GM21367 (cell line): ENCODE measurements at regions not wholly inside any gene's neighbourhood (a gene's known extent, or its start where the extent isn't known, plus 50 kb on each side); places are given as distances from the start of the nearest gene placed in this dataset.
A peak's percentile ranks its signal among the peaks of the same experiment; 100 is the strongest.

Experiments used
- ATAC-seq: cut with Tn5 transposase; IDR thresholded peaks from one replicate; pipeline ENCODE4 v1.9.1; 2021; ENCODE audit not compliant: unreplicated experiment

DNA sequence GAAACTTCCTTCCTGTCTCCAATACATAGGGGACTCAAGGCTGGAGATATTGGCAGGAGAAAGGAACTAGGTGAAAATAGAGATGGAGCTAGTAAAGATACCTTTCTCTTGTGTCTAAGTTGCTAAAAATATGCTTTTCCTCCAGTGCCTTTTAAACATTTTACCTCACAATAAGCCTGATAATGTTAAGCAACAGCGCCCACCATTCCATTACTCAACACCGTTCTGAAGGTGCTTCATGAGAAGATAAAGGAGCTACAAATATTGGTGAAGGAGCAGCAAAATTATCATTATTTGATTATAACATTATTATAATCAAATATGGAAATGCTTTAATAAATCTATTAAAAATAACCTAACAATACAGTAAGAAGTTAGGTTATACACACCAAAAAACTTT lies 83.6 kb upstream of the BARX2 start:
- no peak for ATAC-seq

DNA sequence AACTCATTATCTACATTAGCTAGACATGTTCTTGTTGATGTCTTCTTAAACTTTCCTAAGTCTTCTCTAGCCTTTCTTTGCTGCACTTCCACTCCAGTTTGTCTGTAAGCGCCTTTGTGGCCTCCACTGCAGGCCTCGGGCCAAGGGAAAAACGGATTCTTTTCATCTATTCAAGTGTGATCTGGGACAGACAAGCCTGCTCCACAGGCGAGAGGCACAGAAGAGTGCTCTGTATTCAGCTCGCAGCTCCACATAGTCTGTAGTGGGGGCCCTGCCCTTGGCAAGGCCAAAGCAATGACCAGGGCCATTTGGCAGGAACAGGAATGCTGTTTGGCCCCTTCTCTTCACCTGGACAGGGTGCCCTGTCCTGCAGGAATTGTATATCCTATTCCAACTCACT lies 84.1 kb upstream of the BARX2 start:
- no peak for ATAC-seq

DNA sequence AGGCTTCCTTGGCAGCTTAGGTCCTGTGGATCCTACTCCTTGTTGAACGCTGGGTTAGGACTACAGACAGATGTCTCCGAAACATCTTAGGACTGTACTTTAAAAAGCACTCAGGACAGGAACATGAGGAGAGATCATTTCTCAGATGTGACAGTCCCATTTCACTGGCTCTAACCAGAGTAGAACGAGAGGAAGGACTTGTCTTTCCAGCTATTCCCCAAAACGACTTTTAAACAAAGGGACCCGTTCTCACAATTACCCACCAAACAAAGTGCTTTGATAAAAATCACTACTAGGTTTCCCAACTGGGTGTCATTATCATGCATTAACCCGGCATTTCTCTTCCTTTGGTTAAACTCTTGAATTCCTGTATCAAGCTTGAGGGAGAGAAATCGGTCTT lies 84.7 kb upstream of the BARX2 start:
- ATAC-seq, result no peak

DNA sequence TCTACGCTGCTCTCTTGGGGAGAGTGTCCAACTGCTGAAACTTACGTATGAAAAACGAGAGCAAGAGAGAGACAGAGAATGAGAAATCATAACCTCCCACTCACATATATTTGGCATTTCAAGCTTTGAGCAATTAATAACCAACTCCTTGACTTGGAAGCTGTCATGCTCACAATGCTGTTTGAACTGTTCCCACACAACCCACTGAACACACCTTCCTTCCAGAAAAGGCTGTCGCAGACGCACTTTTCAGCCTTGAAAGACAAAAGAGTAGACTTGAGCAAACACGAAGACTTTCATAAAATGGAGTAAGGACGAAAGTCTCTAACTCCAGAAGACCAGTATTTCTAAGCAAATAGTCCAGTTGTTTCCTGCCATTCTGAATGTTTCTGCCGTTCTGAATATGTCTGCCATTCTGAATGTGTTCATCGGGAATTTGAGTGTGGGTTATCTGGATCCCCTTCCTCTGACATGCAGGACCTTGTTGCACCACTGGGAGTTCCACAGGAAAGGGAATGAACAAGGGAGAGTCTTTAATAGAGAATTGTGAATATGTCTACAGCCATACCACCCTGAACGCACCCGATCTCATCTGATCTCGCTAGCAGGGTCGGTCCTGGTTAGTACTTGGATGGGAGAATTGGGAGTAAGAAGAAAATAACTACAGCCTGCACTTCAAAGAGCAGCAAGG lies 86.2 kb upstream of the BARX2 start:
- ATAC-seq, result no peak

DNA sequence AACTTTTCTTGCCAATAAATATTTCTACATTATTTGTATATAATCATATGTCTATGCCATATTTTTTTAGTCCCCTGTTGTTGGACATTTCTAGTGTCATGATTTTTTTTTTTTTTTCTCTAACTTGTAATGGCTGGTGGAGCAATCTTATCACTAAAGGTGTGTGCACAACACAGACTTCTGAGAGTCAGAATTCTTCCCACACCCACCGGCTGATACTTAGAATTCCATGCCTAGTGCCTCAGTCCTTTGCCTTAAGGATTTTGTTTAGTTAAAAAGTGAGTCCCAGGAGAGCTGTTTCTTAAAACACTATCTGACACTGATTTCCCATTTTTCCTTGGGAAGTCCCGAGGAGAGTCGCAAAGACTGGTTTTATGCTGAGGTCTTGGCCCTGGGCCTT lies 87.7 kb upstream of the BARX2 start:
- no peak for ATAC-seq

DNA sequence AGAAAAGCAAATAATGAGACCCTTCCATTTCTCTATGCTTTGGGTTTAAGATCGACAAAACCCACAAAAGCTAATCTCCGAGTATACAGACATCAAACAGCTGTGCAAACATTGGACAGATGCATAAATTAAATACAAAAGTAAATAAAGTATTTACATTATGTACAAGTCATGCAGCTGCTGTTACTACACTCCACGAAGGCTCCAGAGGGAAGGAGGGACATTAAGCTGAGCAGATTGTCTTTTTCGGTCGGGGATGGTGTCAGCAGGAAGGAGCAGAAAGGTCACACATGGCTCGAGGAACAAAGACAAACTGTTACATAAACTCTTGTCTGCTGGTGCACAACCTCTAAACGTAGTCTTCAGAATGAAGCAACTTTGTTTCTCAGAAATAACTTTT lies 88.8 kb upstream of the BARX2 start:
- no peak for ATAC-seq

DNA sequence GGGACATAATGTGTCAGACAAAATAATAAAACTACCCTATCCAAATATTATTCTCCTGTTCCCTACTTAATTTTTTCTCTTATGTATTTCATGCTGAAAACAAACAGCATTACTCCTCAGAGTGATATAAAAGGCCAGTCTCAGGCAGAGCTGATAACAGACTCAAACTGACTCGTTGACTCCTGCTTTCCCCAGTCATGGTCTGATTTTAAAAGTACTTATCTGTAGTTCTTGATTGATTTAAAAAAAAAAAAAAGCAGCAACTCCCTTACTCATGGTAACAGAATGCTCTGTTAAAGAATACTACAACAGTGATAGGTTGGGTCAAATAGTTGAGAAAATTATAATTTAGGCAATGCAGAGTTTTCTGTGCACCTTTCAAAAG lies 90.3 kb upstream of the BARX2 start:
- no peak for ATAC-seq

DNA sequence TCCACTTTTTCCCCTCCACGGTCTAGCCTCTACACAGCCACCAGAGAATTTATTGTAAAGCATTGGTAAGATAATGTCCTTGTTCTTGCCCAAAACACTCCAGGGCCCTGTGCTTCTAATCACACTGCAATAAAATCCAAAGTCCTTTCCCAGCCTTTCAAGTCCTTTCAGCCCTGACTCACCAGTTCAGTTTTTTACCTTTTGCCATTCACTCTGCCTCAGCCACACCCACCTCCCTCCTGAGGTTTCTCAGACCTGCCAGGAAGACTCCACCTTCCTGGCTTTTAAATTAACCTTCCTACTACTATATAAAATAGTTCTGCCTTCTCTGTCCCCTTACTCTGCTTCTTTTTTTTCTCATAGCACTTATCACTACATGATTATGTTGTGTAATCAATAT lies 91.0 kb upstream of the ARHGAP32 start:
- ATAC-seq, result no peak

DNA sequence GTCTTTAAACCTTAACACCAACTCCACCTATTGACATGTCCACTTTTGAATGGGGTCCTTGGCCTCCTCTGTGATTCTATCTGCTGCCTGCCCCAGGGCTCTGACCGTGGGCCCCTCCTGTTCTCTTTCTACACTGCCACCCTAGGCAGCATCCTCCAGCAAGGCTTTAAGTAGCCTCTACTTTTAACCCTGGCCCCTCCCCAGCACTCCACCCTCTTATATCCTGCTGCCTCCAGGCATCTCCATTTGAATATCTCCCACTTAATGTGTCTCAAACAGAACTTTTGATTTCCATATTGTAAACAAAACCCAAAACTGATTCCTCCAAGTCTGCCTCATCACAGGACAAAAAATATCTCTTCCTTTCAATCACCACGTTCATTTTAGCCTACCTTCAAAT lies 90.5 kb upstream of the ARHGAP32 start:
- no peak for ATAC-seq

DNA sequence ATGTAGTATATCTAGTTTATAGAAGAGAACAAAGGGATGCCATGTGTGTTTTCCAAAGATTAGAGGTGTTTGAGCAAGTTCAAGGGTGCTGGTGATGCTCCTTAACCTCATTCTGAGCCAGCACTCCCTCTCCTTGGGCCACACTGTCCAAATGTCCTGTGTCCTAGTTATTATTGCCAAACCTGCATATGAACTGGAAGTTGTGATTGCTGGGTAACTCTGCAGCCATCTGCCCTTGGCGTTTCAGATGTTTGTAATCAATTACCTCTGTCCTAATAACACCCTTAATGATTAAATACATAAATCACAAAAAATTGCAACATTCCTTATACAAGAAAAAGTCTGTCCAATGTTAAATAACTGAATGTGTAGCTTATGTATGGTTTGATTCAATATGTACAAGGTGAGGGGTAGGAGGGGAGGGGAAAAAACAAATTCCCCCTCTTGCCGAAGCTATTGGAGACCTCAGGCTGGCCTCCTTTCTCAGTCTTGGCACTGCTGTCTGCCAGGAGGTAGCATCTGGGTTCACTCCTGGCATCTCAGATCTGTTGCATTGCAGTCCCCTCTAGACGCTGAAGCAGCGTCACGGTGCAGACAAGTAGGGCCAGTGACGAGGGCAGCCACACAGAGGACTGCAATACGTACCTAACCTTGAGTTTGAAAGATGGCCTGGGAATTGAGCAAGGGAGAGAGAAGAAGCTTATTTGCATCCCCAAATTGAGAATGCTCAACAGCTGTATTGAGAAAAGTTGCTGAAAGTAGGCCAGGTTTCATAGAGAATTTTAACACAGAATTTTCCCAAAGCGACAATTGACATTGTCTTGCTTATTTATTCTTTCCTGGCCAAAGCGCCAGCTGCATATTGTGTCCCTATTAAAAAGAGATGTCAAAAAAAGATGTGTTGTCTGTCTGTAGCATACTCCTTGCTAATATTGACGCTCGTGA lies 89.6 kb upstream of the ARHGAP32 start:
- no peak for ATAC-seq

DNA sequence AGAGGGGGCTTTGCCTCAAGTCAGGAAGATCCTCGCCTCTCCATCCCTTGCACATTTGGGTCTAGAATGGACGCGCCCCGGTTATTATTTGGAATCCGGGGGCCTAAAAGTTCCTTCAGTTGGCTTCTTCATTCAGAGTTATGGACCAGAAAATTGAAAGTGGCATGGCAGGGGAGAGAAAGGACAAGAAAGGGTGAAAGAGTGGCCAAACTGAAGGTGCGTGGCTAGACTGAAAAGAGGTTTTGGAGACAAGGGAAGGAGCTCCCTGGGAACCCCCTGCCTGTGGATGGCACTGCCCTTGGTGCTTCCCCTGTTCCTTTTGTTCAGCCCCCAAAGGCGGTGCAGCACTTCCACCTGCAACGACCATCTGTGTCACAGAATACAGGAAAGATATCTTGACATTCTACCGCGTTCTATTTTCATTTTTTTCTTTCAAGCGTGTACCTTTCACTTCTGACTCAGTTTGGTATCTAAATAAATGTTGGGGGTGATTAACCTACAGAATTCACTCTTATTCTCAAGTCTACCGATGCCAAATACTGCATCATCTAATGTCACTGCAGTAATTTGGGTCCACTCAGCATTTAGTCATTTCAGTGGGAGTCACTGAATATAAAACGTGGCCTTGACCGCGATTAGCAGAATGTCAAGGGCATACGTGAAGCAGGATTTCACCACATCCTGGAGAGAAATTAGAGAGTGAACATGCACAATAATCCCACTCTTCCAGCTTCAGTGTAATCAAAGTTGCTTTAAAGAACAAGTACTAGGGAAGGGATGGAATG lies 88.1 kb upstream of the ARHGAP32 start:
- ATAC-seq, result no peak

DNA sequence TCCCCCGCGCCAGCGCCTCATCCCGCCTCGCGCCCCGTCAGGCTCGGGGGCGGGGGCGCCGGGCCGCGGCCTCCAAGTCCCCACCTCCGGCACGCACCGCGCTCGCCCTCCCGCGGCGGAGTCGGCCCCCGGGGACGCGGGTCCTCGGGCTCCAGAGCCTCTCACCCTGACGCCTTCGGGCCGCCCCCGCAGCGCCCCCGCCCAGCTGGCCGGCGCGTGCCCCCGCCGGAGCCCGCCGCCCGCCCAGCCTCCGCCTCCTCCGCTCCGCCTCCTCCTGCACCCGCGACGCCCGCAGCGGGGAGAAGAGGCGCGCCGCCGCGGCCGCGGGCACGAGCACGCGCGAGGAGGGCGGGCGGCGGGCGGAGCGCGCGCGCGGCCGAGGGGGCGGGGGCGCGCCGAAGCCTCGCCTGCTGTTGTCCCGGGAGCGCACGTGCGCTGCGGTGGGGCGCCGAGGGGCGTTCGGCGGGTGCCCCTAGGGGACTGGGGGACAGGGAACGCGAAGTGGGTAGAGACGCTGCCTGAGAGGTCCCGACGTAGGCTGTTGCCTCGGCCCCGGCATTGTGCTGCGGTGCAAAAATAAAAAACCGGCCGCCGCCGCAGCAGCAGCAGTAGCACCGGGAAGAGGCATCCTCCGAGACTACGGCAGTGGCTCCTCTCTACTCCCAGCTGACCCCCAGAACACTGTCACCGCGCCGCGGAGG lies 87.4 kb upstream of the ARHGAP32 start:
- peak; percentile 78 for ATAC-seq

DNA sequence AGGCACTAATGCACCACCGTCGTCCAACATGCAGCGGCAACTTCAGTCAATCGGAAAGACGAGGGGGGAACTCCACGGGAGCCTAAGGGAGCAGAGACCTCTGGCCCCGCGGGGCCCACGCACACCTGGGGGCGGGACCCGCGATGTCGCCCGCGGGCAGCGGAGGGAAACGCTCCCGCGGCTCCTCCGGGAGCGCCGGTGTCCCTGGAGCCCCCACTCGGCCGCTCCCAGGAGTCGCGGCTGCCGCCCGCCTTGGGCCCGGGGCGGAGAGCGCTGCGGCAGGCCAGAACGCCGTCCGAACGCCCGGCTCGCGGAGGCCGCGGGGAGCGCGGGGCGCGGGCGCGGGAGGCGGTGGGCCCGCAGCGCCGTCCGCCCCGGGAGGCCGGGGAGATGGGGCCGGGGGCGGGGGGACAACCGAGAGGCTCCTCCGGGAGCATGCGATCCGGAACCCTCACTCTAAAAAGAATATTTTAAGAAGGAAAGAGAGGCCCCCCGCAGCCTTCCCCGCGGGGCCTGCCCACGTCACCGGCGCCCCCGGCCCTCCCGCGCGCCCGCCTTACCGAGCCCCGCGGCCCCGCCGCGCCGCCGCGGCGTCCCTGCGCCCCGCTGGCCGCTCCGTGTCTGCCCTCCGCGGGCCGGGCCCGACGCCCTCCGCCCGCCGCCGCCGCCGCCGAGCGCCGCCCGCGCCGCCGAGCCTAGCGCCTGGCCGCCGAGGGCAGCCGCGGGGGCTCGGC lies 86.6 kb upstream of the ARHGAP32 start:
- ATAC-seq, result peak; percentile 26

DNA sequence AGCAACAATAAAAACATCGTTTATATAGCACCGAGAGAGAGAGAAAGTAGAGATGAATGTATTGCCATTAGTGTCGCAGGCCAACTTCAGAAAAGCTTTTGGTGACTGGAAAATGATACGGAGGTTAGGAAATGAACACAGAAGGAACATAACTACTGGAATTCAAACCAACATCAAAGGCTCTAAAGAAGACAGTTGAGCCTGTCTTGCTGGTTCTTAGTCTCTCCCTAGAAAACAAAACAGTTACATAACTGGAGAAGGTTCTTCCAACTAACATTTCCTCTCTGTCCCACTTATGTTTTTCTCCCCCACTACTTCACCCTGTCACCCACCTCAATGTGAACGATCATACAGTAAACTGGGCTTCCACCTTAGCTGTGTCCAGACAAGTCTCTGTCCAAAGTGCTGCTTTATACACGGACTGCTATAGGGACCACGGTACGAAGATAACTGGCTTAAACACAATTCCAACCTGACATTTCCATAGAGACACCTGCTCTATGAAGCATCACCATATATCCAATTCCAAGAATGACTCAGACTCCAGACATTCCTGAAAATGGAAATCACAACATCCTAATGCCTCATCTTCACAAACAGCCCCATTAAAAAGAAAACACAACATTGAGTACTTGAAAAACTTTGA lies 85.2 kb upstream of the ARHGAP32 start:
- no peak for ATAC-seq

DNA sequence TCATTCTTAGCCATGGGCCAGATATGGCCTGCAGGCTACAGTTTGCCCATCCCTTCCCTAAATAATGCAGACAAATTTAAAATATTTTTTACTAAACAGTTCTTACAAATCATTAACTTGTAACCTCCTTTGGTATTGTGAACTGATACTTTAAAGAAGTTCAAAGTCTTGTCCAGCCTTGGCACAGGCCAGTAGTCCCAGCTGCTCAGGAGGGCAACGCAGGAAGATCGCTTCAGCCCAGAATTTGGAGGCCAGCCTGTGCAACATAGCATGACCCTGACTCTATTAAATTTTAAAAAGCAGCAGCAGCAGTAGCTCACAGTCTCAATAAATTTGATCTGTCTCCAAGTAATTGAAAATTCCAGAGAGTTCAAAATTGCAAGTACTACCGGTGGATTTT lies 83.7 kb upstream of the ARHGAP32 start:
- ATAC-seq, result no peak

DNA sequence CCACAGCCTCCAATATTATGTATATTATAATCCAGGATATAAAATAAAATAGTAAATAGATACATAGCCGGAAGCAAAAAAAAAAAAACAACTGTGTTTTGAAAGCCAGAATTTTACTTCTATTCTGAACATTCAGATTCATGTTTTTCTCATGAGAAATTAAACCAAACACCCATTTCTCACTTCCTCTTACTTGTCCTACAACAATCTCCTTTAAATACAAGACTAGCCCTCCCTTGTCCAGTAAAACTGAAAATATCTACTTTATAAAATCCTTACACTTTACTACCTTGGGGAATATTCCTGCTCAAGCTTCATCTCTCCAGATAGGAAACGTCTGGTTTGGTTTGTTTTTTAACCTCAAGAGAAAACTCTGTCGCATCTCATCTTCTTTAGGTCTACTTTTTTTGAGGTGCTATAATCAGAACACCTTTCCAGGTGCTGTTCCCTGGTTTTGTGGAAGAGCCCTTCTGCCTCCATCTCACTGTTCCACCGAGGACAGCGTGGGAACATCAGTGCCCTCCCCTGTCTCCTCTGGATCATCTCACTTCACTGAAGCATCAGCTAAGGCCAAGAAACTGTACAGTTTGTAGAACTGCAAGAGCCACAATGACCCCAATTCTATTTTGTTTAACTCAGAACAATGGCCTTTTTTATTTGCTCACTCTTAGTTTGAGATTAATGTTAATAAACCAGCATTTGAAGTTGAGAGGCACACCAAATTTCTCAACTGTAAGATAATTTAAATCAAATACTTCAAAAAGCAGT lies 82.0 kb upstream of the ARHGAP32 start:
- no peak for ATAC-seq

DNA sequence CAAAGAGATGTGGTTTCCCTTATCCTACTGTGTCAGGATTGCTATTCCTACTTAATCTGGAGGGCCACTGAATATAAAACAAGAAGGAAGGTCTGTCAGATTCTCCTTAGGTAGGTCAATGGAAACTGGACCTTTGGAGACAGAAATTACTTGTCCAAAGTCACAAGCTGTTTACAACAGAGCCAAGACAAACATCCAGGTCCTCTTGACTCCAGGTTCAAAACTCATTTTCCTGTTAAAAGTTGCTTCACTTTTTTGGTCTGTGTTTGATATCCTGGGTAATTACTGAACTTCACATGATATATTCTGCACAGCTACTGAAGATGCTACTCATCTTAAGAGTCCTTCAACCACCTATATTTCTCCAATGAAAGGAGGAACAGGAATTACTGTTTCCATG lies 81.2 kb upstream of the ARHGAP32 start:
- no peak for ATAC-seq

DNA sequence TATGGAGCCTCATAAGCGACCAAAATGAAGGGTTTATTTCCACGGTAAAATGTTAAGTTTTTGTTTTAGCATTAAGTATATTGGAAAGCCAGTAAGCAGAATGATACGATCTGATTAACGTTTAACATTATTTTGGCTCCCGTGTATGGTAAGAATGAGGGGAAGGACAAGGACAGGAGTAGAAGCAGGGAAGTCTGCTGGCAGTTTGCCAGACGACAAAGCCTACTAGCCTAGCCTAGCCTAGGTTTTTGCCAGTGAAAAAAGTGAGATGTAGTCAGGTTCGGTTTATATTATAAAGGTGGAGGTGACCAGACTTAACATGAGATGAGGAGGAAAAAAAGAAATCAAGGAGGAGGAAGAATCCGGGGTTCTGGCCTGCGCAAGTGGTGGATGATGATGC lies 78.9 kb upstream of the ARHGAP32 start:
- ATAC-seq, result no peak

DNA sequence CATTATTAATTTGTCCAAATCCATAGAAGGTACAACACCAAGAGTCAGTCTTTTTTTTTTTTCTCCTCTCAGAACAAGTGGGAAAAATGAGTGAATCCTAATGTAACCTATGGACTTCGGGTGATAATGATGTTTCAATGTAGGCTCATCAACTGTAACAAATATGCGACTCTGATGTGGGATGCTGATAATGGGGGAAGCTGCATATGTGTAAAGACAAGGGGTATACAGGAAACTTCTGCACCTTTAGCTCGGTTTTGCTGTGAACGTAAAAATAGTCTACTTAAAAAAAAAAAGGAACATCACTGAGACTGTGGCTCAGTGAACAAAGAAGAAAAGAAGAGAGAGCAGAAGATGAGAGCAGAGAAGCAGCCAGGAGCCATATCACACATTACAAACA lies 78.3 kb upstream of the ARHGAP32 start:
- ATAC-seq, result no peak
